GM12873 (cell line): ENCODE measurements at regions not wholly inside any gene's neighbourhood (a gene's known extent, or its start where the extent isn't known, plus 50 kb on each side); places are given as distances from the start of the nearest gene placed in this dataset.

ENCODE experiments used
- CTCF ChIP-seq: IDR thresholded peaks from 2 replicates; pipeline ENCODE4 v1.5.1; 2012; ENCODE audit warnings: low read depth, mild to moderate bottlenecking, moderate library complexity, low read length, control low read depth; ENCODE audit not compliant: insufficient read depth; ENCODE audit errors: missing control alignments

- no peak for TF ChIP-seq CTCF
Measured at GRCh38 chr6:74018825-74019224, 322.8 kb downstream of the CD109 start.

- TF ChIP-seq CTCF: no peak
Measured at GRCh38 chr6:74015427-74015826, 319.4 kb downstream of the CD109 start.

GRCh38 chr6:74000666-74001490 is 304.9 kb downstream of the CD109 start:
- no peak for TF ChIP-seq CTCF

GRCh38 chr6:73989428-73989827 is 293.4 kb downstream of the CD109 start:
- TF ChIP-seq CTCF: no peak

GRCh38 chr6:73985891-73986290 is 289.9 kb downstream of the CD109 start:
- TF ChIP-seq CTCF: no peak

- no peak for TF ChIP-seq CTCF
Measured at GRCh38 chr6:73984571-73985210, 288.7 kb downstream of the CD109 start.

- TF ChIP-seq CTCF: no peak
Measured at GRCh38 chr6:73983367-73983766, 287.4 kb downstream of the CD109 start.
